ENCODE measurements at regions not wholly inside any gene's neighbourhood (a gene's known extent, or its start where the extent isn't known, plus 50 kb on each side); places are given as distances from the start of the nearest gene placed in this dataset.

- Histone ChIP-seq H3K9me2 (ENCODE audit: insufficient read depth, low read length) (no peaks in the 10 kb centered on the region), H3K79me2 (replicated peaks; ENCODE audit: insufficient read depth, low read length) (no peaks in the 10 kb centered on the region), H3K4me2 (ENCODE audit: low read length) (no peak overlapping the region), H2AFZ (ENCODE audit: low read depth, low read length) (no peak overlapping the region), H4K20me1 (ENCODE audit: insufficient read depth) (no peaks in the 10 kb centered on the region), H3K27ac (ENCODE audit: low read length) (no peak overlapping the region), H3K9ac (ENCODE audit: low read length) (no peak overlapping the region), H3K36me3 (ENCODE audit: insufficient read depth, low read length) (no peaks in the 10 kb centered on the region), H3K9me3 (ENCODE audit: low read length) (no peaks in the 10 kb centered on the region), H3K27me3 (ENCODE audit: insufficient read depth, low read depth, low read length) (no peaks in the 10 kb centered on the region), H3K4me3 (ENCODE audit: low read length) (no peak overlapping the region), H3F3A (ENCODE audit: insufficient read depth, low read length, poor library complexity, severe bottlenecking) (no peaks in the 10 kb centered on the region)
- TF ChIP-seq EP300 (conservative IDR thresholded peaks at IDR 0.05; ENCODE audit: poor library complexity, severe bottlenecking) (no peak), CTCF (IDR thresholded peaks at IDR 0.05; ENCODE audit: poor library complexity, severe bottlenecking) (no peak), MXI1 (conservative IDR thresholded peaks at IDR 0.05; ENCODE audit: poor library complexity, severe bottlenecking) (no peak), REST (IDR thresholded peaks at IDR 0.05; ENCODE audit: borderline replicate concordance) (no peak), TAF1 (IDR thresholded peaks at IDR 0.05; ENCODE audit: low read depth) (no peak), EZH2 (IDR thresholded peaks at IDR 0.05; ENCODE audit: borderline replicate concordance, insufficient read depth, low read length, poor library complexity, severe bottlenecking) (no peak), SMC3 (conservative IDR thresholded peaks at IDR 0.05; ENCODE audit: poor library complexity) (no peak), RAD21 (conservative IDR thresholded peaks at IDR 0.05) (no peak), POLR2AphosphoS5 (IDR thresholded peaks at IDR 0.05) (no peak)
Observed at GRCh38 chr1:232114985-232115384, 488.4 kb downstream of the DISC1 start.

- H3K27me3 ChIP-seq (ENCODE audit: insufficient read depth, low read depth, low read length) = no peaks in the 10 kb centered on the region
- no peaks in the 10 kb centered on the region for H3K9me2 ChIP-seq (ENCODE audit: insufficient read depth, low read length)
- no peak for TF ChIP-seq MXI1 (conservative IDR thresholded peaks at IDR 0.05; ENCODE audit: poor library complexity, severe bottlenecking)
- no peak for TF ChIP-seq RAD21 (conservative IDR thresholded peaks at IDR 0.05)
- TF ChIP-seq POLR2AphosphoS5 (IDR thresholded peaks at IDR 0.05) = no peak
- no peak for TF ChIP-seq TAF1 (IDR thresholded peaks at IDR 0.05; ENCODE audit: low read depth)
- no peak for TF ChIP-seq CTCF (IDR thresholded peaks at IDR 0.05; ENCODE audit: poor library complexity, severe bottlenecking)
- no peak for TF ChIP-seq EZH2 (IDR thresholded peaks at IDR 0.05; ENCODE audit: borderline replicate concordance, insufficient read depth, low read length, poor library complexity, severe bottlenecking)
- TF ChIP-seq EP300 (conservative IDR thresholded peaks at IDR 0.05; ENCODE audit: poor library complexity, severe bottlenecking) = no peak
- no peak for TF ChIP-seq REST (IDR thresholded peaks at IDR 0.05; ENCODE audit: borderline replicate concordance)
- no peak for TF ChIP-seq SMC3 (conservative IDR thresholded peaks at IDR 0.05; ENCODE audit: poor library complexity)
- H3K79me2 ChIP-seq (replicated peaks; ENCODE audit: insufficient read depth, low read length) = no peaks in the 10 kb centered on the region
- H3K4me2 ChIP-seq (ENCODE audit: low read length) = no peak overlapping the region
- H3K9me3 ChIP-seq (ENCODE audit: low read length) = no peaks in the 10 kb centered on the region
- H3K36me3 ChIP-seq (ENCODE audit: insufficient read depth, low read length) = no peaks in the 10 kb centered on the region
- H3K9ac ChIP-seq (ENCODE audit: low read length) = no peak overlapping the region
- no peak overlapping the region for H3K4me3 ChIP-seq (ENCODE audit: low read length)
- H2AFZ ChIP-seq (ENCODE audit: low read depth, low read length) = no peak overlapping the region
- H3K27ac ChIP-seq (ENCODE audit: low read length) = no peak overlapping the region
- no peaks in the 10 kb centered on the region for H3F3A ChIP-seq (ENCODE audit: insufficient read depth, low read length, poor library complexity, severe bottlenecking)
- no peaks in the 10 kb centered on the region for H4K20me1 ChIP-seq (ENCODE audit: insufficient read depth)
Observed at GRCh38 chr1:232112076-232112475, 485.5 kb downstream of the DISC1 start.
